GM21737 (cell line): ENCODE measurements at regions not wholly inside any gene's neighbourhood (a gene's known extent, or its start where the extent isn't known, plus 50 kb on each side); places are given as distances from the start of the nearest gene placed in this dataset.

ENCODE experiments used
- ATAC-seq: cut with Tn5 transposase; IDR thresholded peaks from one replicate; pipeline ENCODE4 v1.9.1; 2021; ENCODE audit warnings: mild to moderate bottlenecking, moderate library complexity; ENCODE audit not compliant: unreplicated experiment

GRCh38 chr2:134154246-134154645 lies 99.6 kb upstream of the MGAT5 start:
- peak; percentile 76 for ATAC-seq

- peak; percentile 63 for ATAC-seq
Measured at GRCh38 chr2:134155134-134155533, 98.7 kb upstream of the MGAT5 start.

- no peak for ATAC-seq
Measured at GRCh38 chr2:134158295-134158694, 95.6 kb upstream of the MGAT5 start.

- no peak for ATAC-seq
Measured at GRCh38 chr2:134161170-134161547, 92.7 kb upstream of the MGAT5 start.

GRCh38 chr2:134163336-134163735 lies 90.5 kb upstream of the MGAT5 start:
- ATAC-seq: no peak

- ATAC-seq: no peak
Measured at GRCh38 chr2:134164306-134164705, 89.6 kb upstream of the MGAT5 start.

GRCh38 chr2:134167015-134167414 lies 86.9 kb upstream of the MGAT5 start:
- ATAC-seq: no peak

GRCh38 chr2:134169788-134170187 lies 84.1 kb upstream of the MGAT5 start:
- peak; percentile 57 for ATAC-seq

- ATAC-seq: no peak
Measured at GRCh38 chr2:134170294-134170693, 83.6 kb upstream of the MGAT5 start.

GRCh38 chr2:134170700-134171099 lies 83.2 kb upstream of the MGAT5 start:
- no peak for ATAC-seq

GRCh38 chr2:134173338-134174016 lies 80.4 kb upstream of the MGAT5 start:
- no peak for ATAC-seq

- no peak for ATAC-seq
Measured at GRCh38 chr2:134174711-134175110, 79.2 kb upstream of the MGAT5 start.

GRCh38 chr2:134175834-134176233 lies 78.0 kb upstream of the MGAT5 start:
- no peak for ATAC-seq

- no peak for ATAC-seq
Measured at GRCh38 chr2:134177351-134177931, 76.4 kb upstream of the MGAT5 start.

GRCh38 chr2:134178138-134178877 lies 75.6 kb upstream of the MGAT5 start:
- ATAC-seq: peak; percentile 50

GRCh38 chr2:134181219-134181618 lies 72.7 kb upstream of the MGAT5 start:
- ATAC-seq: peak; percentile 64

GRCh38 chr2:134183679-134184078 lies 70.2 kb upstream of the MGAT5 start:
- ATAC-seq: no peak

- no peak for ATAC-seq
Measured at GRCh38 chr2:134185639-134186038, 68.2 kb upstream of the MGAT5 start.

GRCh38 chr2:134189009-134189720 lies 64.7 kb upstream of the MGAT5 start:
- no peak for ATAC-seq

- no peak for ATAC-seq
Measured at GRCh38 chr2:134190062-134190806, 63.6 kb upstream of the MGAT5 start.

GRCh38 chr2:134190807-134191203 lies 63.1 kb upstream of the MGAT5 start:
- ATAC-seq: no peak
